NCI-H2196 treated with DMSO at 0.1 percent for 48 hours (cell line): ENCODE measurements at regions not wholly inside any gene's neighbourhood (a gene's known extent, or its start where the extent isn't known, plus 50 kb on each side); places are given as distances from the start of the nearest gene placed in this dataset.

Source experiments
- DNase-seq: peaks from one replicate; lab custom pipeline; 2025; ENCODE audit not compliant: unreplicated experiment; lab: John Stamatoyannopoulos, UW

GRCh38 chr4:81572402-81572801 lies 100.7 kb upstream of the RASGEF1B start:
- DNase-seq = no peak

GRCh38 chr4:81571105-81571504 lies 99.4 kb upstream of the RASGEF1B start:
- no peak for DNase-seq

GRCh38 chr4:81566161-81566591 lies 94.5 kb upstream of the RASGEF1B start:
- no peak for DNase-seq

- no peak for DNase-seq
Measured at GRCh38 chr4:81565142-81565870, 93.6 kb upstream of the RASGEF1B start.

- DNase-seq = no peak
Measured at GRCh38 chr4:81564025-81564424, 92.3 kb upstream of the RASGEF1B start.

- no peak for DNase-seq
Measured at GRCh38 chr4:81562093-81562492, 90.4 kb upstream of the RASGEF1B start.

- DNase-seq = no peak
Measured at GRCh38 chr4:81557306-81557705, 85.6 kb upstream of the RASGEF1B start.

GRCh38 chr4:81555489-81555888 lies 83.8 kb upstream of the RASGEF1B start:
- no peak for DNase-seq

- DNase-seq = no peak
Measured at GRCh38 chr4:81552086-81552485, 80.4 kb upstream of the RASGEF1B start.

GRCh38 chr4:81550388-81550859 lies 78.7 kb upstream of the RASGEF1B start:
- no peak for DNase-seq

GRCh38 chr4:81549984-81550383 lies 78.3 kb upstream of the RASGEF1B start:
- no peak for DNase-seq

- no peak for DNase-seq
Measured at GRCh38 chr4:81546777-81547176, 75.1 kb upstream of the RASGEF1B start.

- no peak for DNase-seq
Measured at GRCh38 chr4:81541161-81541945, 69.6 kb upstream of the RASGEF1B start.

GRCh38 chr4:81538716-81539427 lies 67.2 kb upstream of the RASGEF1B start:
- DNase-seq = no peak

GRCh38 chr4:81531410-81531809 lies 59.7 kb upstream of the RASGEF1B start:
- DNase-seq = no peak

GRCh38 chr4:81528979-81529378 lies 57.3 kb upstream of the RASGEF1B start:
- DNase-seq = no peak

- no peak for DNase-seq
Measured at GRCh38 chr4:81528200-81528599, 56.5 kb upstream of the RASGEF1B start.

GRCh38 chr4:81527709-81528108 lies 56.0 kb upstream of the RASGEF1B start:
- DNase-seq = no peak

- no peak for DNase-seq
Measured at GRCh38 chr4:81527115-81527514, 55.4 kb upstream of the RASGEF1B start.

- DNase-seq = no peak
Measured at GRCh38 chr4:81526706-81527105, 55.0 kb upstream of the RASGEF1B start.

GRCh38 chr4:81523672-81524327 lies 52.1 kb upstream of the RASGEF1B start:
- no peak for DNase-seq
